Psoas muscle (tissue), 7 donors: ENCODE measurements at regions not wholly inside any gene's neighbourhood (a gene's known extent, or its start where the extent isn't known, plus 50 kb on each side); places are given as distances from the start of the nearest gene placed in this dataset.

Source experiments
- ATAC-seq, 4 donors: fragments of 200-7000 bp; cut with Tn5 transposase; one replicate each; pipeline ENCODE4 v1.9.1; 2020; ENCODE audit warnings: moderate library complexity in 3 of 4, mild to moderate bottlenecking in 2 of 4
- DNase-seq, 2 donors: peaks; one replicate each; pipeline ENCODE4 v3.0.0-alpha.2; 2020
- H3K27ac ChIP-seq: fragments of 200-600 bp; one replicate; pipeline ENCODE4 v1.8.0; 2022
- H3K27me3 ChIP-seq, 3 donors: fragments of 200-600 bp in 1 of 3; one replicate each; pipeline versions ENCODE4 v1.6.1 to v1.8.0; 2013 to 2022; ENCODE audit warnings: low read length in 2 of 3, mild to moderate bottlenecking in 2 of 3, moderate library complexity in 1 of 3; ENCODE audit not compliant: insufficient read depth in 3 of 3
- H3K36me3 ChIP-seq, 2 donors: fragments of 200-600 bp in 1 of 2; one replicate each; pipeline versions ENCODE4 v1.6.1 to v1.8.0; 2013 to 2022; ENCODE audit warnings: low read depth in 1 of 2, mild to moderate bottlenecking in 1 of 2, moderate library complexity in 1 of 2; ENCODE audit not compliant: insufficient read depth in 1 of 2
- H3K4me1 ChIP-seq: fragments of 200-600 bp; one replicate; pipeline ENCODE4 v1.8.0; 2022
- H3K4me3 ChIP-seq: fragments of 200-600 bp; one replicate; pipeline ENCODE4 v1.8.0; 2022; ENCODE audit warnings: mild to moderate bottlenecking
- H3K9me3 ChIP-seq: fragments of 200-600 bp; one replicate; pipeline ENCODE4 v1.8.0; 2022
- WGBS, 3 donors: extraction: QIAGEN DNeasy Blood & Tissue Kit; methylation state at CpG; one replicate each; pipeline versions ENCODE4 v1.1.6 to v1.1.7; 2013; 5-methylcytosine and 5-hydroxymethylcytosine counted together
- intact Hi-C, 2 donors: fragments of 100-400 bp; cut with DNase I; formaldehyde crosslinking; loops; one replicate each; pipeline versions ENCODE4 v1.11.0 to v1.14.2; 2022
- TF ChIP-seq, protein P1 (sequence below): fragments of 200-600 bp; IDR thresholded peaks from one replicate; pipeline ENCODE4 v1.8.0; 2022; ENCODE audit warnings: antibody characterized with exemption
- donor health status: healthy with polysubstance abuse.
- donor health status: DM: no; HTN: no; CAD: no; lungs with moderate emphysema.
- donor health status: Bipolar disorder and iron deficiency.
- donor health status: healthy.
- donor health status: DM: yes; HTN: yes; CAD: no.
- donor health status: DM: no; HTN: no; CAD: no.
- donor health status: DM: yes; HTN: yes; CAD: no.

GRCh38 chr6:164505425-164505824, 804.0 kb downstream of the C6orf118 start:
- Histone ChIP-seq H3K36me3 (no peaks in the 10 kb centered on the region), H3K27ac (no peak overlapping the region), H3K27me3 (no peaks in the 10 kb centered on the region), H3K4me3 (no peak overlapping the region), H3K4me1 (no peaks in the 10 kb centered on the region), H3K9me3 (no peaks in the 10 kb centered on the region)
- WGBS, 3 donors, result 88 to 95% (median 92%) methylated on average over 4 of the region's 4 CpGs
- no peak for DNase-seq
- ATAC-seq, result no peak
- TF ChIP-seq, protein P1, sequence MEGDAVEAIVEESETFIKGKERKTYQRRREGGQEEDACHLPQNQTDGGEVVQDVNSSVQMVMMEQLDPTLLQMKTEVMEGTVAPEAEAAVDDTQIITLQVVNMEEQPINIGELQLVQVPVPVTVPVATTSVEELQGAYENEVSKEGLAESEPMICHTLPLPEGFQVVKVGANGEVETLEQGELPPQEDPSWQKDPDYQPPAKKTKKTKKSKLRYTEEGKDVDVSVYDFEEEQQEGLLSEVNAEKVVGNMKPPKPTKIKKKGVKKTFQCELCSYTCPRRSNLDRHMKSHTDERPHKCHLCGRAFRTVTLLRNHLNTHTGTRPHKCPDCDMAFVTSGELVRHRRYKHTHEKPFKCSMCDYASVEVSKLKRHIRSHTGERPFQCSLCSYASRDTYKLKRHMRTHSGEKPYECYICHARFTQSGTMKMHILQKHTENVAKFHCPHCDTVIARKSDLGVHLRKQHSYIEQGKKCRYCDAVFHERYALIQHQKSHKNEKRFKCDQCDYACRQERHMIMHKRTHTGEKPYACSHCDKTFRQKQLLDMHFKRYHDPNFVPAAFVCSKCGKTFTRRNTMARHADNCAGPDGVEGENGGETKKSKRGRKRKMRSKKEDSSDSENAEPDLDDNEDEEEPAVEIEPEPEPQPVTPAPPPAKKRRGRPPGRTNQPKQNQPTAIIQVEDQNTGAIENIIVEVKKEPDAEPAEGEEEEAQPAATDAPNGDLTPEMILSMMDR, result no peak
- intact Hi-C loops, result no loop called here

- 16 to 21% (median 17%) methylated on average over 6 of the region's 6 CpGs for WGBS, 3 donors
- no peak for DNase-seq
- Histone ChIP-seq H3K4me3 (no peak overlapping the region), H3K36me3 (no peaks in the 10 kb centered on the region), H3K4me1 (no peaks in the 10 kb centered on the region), H3K9me3 (no peaks in the 10 kb centered on the region), H3K27ac (no peak overlapping the region), H3K27me3 (no peaks in the 10 kb centered on the region)
- TF ChIP-seq, protein P1, result no peak
- intact Hi-C loops, result loop anchor here in 1 of 2 donors (5.0 kb wide), 1 partner anchor 1779 kb away; no protein-coding TSS in a partner anchor
- no peak for ATAC-seq
Measured at GRCh38 chr6:164502833-164503232, 806.6 kb downstream of the C6orf118 start.

DNA sequence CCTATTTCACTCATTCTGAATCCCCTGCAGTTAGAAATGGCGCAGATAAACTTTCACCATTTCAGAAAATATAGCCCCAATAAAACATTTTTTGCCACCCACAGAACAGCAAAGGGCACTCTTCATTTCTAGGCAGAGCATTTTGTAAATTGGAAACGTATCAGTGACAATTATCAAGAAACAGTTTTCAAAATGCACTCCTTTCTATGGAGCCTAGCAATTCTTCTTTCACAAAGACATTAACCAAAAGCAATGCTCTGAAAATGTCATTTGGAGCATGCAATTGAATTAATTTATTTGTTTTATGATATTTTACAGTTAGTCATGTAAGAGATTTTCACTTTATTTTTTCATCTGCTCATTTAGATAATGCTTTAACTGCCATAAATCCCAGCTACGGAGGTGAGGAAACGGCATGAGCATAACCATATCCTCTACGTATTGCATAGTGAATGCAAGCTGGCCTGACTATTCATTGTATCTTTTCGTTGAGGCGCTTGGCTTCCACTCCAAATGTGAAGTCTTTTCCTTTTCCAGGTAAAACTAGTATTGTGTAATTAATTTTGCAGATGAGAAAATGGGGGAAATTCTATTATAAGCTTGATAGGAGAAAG, 813.4 kb downstream of the C6orf118 start:
- DNase-seq (no peak), ATAC-seq (no peak)
- no peak overlapping the region for H3K27ac ChIP-seq
- peaks cover 0 to 3% (median 2%) of the 10 kb centered on the region in 3 donors for H3K27me3 ChIP-seq
- H3K4me1 ChIP-seq, result no peaks in the 10 kb centered on the region
- TF ChIP-seq, protein P1, result no peak
- H3K36me3 ChIP-seq, result no peaks in the 10 kb centered on the region
- H3K4me3 ChIP-seq, result no peak overlapping the region
- intact Hi-C loops, result no loop called here
- 83 to 86% (median 83%) methylated on average over 7 of the region's 7 CpGs for WGBS, 3 donors
- H3K9me3 ChIP-seq, result no peaks in the 10 kb centered on the region

- TF ChIP-seq, protein P1, result no peak
- Histone ChIP-seq H3K4me1 (no peaks in the 10 kb centered on the region), H3K9me3 (peaks cover 8% of the 10 kb centered on the region), H3K36me3 (no peaks in the 10 kb centered on the region), H3K4me3 (no peak overlapping the region), H3K27ac (no peak overlapping the region), H3K27me3 (no peaks in the 10 kb centered on the region)
- 21 to 30% (median 22%) methylated on average over 2 of the region's 2 CpGs for WGBS, 3 donors
- DNase-seq, result no peak
- intact Hi-C loops, result no loop called here
- ATAC-seq, result no peak
Measured at GRCh38 chr6:164478426-164478825, 831.0 kb downstream of the C6orf118 start.

GRCh38 chr6:164477790-164478189, 831.6 kb downstream of the C6orf118 start:
- Histone ChIP-seq H3K27ac (no peak overlapping the region), H3K27me3 (no peaks in the 10 kb centered on the region), H3K4me1 (no peaks in the 10 kb centered on the region), H3K9me3 (peaks cover 2% of the 10 kb centered on the region), H3K4me3 (no peak overlapping the region), H3K36me3 (no peaks in the 10 kb centered on the region)
- no peak for DNase-seq
- TF ChIP-seq, protein P1, result no peak
- ATAC-seq, result no peak
- 73 to 79% (median 79%) methylated on average over 2 of the region's 2 CpGs for WGBS, 3 donors
- intact Hi-C loops, result no loop called here
